Upper lobe of right lung (tissue), 1 donor: ENCODE measurements at regions not wholly inside any gene's neighbourhood (a gene's known extent, or its start where the extent isn't known, plus 50 kb on each side); places are given as distances from the start of the nearest gene placed in this dataset.

Source experiments
- ATAC-seq: fragments of 200-7000 bp; cut with Tn5 transposase; one replicate; pipeline ENCODE4 v1.9.1; 2020; ENCODE audit warnings: mild to moderate bottlenecking, moderate library complexity
- DNase-seq: peaks from one replicate; pipeline ENCODE4 v3.0.0-alpha.2; 2020
- H3K27ac ChIP-seq: fragments of 200-600 bp; one replicate; pipeline ENCODE4 v1.8.0; 2022
- H3K27me3 ChIP-seq: fragments of 200-600 bp; one replicate; pipeline ENCODE4 v1.8.0; 2022; ENCODE audit warnings: mild to moderate bottlenecking
- H3K36me3 ChIP-seq: fragments of 200-600 bp; one replicate; pipeline ENCODE4 v1.8.0; 2022
- H3K4me1 ChIP-seq: fragments of 200-600 bp; one replicate; pipeline ENCODE4 v1.8.0; 2022
- H3K4me3 ChIP-seq: fragments of 200-600 bp; one replicate; pipeline ENCODE4 v1.8.0; 2022; ENCODE audit warnings: mild to moderate bottlenecking
- H3K9me3 ChIP-seq: fragments of 200-600 bp; one replicate; pipeline ENCODE4 v1.8.0; 2022
- CTCF ChIP-seq: fragments of 200-600 bp; IDR thresholded peaks from one replicate; pipeline ENCODE4 v1.8.0; 2022; ENCODE audit warnings: antibody characterized with exemption
- intact Hi-C: fragments of 100-400 bp; cut with DNase I; formaldehyde crosslinking; loops from one replicate; pipeline ENCODE4 v1.11.0; 2022
- donor health status: DM: no; HTN: yes; CAD: no; lungs with severe emphysema.

DNA sequence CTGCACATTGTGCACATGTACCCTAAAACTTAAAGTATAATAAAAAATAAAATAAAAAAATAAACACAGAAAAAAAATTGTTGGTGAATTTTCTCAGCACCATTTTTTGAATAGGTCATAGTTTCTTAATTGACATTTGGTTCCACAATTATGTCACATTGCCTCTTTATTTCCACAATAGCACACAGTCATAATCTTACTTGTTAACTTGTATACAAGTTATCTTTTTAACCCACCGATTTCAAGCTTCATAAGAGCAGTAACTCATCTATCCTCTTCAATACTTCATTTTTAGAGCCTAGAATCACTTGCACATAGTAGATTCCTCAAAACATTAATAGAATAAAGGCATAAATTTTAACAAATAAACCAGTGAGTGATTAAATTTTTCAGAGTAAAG, 1425.1 kb upstream of the LRRTM3 start:
- H3K27ac ChIP-seq, result no peak overlapping the region
- no peaks in the 10 kb centered on the region for H3K27me3 ChIP-seq
- no peak overlapping the region for H3K4me3 ChIP-seq
- H3K4me1 ChIP-seq, result no peaks in the 10 kb centered on the region
- no peaks in the 10 kb centered on the region for H3K9me3 ChIP-seq
- H3K36me3 ChIP-seq, result no peaks in the 10 kb centered on the region
- no peak for TF ChIP-seq CTCF
- DNase-seq (no peak), ATAC-seq (no peak)
- intact Hi-C loops, result no loop called here

DNA sequence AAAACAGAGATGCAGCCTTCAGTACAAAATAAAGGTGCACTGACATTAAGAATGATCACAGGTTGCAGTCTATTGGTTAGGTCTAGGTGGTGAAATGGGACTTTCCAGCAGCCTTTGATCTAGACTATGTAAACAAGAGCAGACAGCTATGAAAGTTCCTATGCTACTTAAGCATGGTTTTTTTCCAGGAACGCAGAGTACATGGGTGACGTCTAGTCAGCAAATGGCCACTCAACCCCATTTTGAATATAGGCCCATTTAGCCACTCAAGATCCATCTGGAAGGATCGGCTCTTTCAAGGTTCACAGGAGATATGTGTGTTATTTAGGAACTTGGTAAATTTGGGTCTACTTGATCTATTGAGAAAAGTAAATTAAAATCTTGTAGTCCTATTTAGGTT, 1424.6 kb upstream of the LRRTM3 start:
- DNase-seq (no peak), ATAC-seq (peak; percentile 88)
- no peaks in the 10 kb centered on the region for H3K36me3 ChIP-seq
- H3K27me3 ChIP-seq, result no peaks in the 10 kb centered on the region
- H3K9me3 ChIP-seq, result no peaks in the 10 kb centered on the region
- H3K27ac ChIP-seq, result no peak overlapping the region
- no peak overlapping the region for H3K4me3 ChIP-seq
- H3K4me1 ChIP-seq, result no peaks in the 10 kb centered on the region
- no peak for TF ChIP-seq CTCF
- intact Hi-C loops, result no loop called here

DNA sequence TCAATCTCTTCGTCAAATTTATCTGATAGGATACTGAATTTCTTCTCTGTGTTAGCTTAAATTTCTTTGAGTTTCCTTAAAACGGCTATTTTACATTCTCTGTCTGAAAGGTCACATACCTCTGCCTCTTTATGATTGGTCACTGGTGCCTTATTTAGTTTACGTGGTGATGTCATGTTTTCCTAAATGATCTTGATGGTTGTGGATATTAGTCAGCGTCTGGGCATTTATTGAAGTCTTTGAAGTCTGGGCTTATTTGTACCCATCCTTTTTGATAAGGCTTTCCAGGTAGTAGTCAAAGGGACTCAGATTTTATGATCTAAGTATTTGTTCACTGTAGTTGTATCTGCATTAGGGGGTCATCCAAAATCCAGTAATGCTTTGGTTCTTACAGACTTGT, 1407.5 kb upstream of the LRRTM3 start:
- H3K27ac ChIP-seq, result no peak overlapping the region
- no peaks in the 10 kb centered on the region for H3K36me3 ChIP-seq
- no peaks in the 10 kb centered on the region for H3K4me1 ChIP-seq
- DNase-seq (no peak), ATAC-seq (no peak)
- H3K27me3 ChIP-seq, result no peaks in the 10 kb centered on the region
- H3K4me3 ChIP-seq, result no peak overlapping the region
- intact Hi-C loops, result no loop called here
- no peaks in the 10 kb centered on the region for H3K9me3 ChIP-seq
- TF ChIP-seq CTCF, result no peak

GRCh38 chr10:65528986-65529385, 1396.8 kb upstream of the LRRTM3 start:
- ATAC-seq (no peak), DNase-seq (no peak)
- Histone ChIP-seq H3K4me1 (no peaks in the 10 kb centered on the region), H3K27ac (no peak overlapping the region), H3K4me3 (no peak overlapping the region), H3K27me3 (no peaks in the 10 kb centered on the region), H3K36me3 (no peaks in the 10 kb centered on the region), H3K9me3 (no peaks in the 10 kb centered on the region)
- TF ChIP-seq CTCF, result no peak
- intact Hi-C loops, result no loop called here

- Histone ChIP-seq H3K27me3 (no peaks in the 10 kb centered on the region), H3K4me1 (no peaks in the 10 kb centered on the region), H3K9me3 (no peaks in the 10 kb centered on the region), H3K27ac (no peak overlapping the region), H3K36me3 (no peaks in the 10 kb centered on the region), H3K4me3 (no peak overlapping the region)
- no peak for ATAC-seq
- no peak for TF ChIP-seq CTCF
- no peak for DNase-seq
- intact Hi-C loops, result no loop called here
Observed at GRCh38 chr10:65531545-65531944, 1394.3 kb upstream of the LRRTM3 start.

DNA sequence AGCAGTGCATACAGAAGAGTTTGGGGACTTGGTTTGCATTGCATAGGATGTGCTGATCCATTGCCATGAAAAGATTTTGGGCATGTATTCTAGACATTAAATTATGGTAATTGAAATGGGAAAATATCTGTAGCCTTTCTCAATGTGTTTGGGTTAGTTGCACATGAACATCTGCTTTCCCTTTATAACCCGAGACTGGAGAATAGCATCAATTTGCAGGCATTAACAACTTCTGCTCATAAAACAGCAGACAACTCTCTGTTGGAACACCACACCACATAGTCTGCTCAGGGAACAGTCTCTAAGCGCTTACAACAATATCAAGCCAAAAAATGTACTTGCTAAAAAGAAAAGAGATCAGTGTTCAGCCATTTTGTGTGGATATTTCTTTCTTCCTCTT, 1391.1 kb upstream of the LRRTM3 start:
- Histone ChIP-seq H3K4me3 (no peak overlapping the region), H3K9me3 (no peaks in the 10 kb centered on the region), H3K27ac (no peak overlapping the region), H3K4me1 (no peaks in the 10 kb centered on the region), H3K36me3 (no peaks in the 10 kb centered on the region), H3K27me3 (no peaks in the 10 kb centered on the region)
- ATAC-seq, result no peak
- intact Hi-C loops, result no loop called here
- no peak for DNase-seq
- TF ChIP-seq CTCF, result no peak
